H9 (cell line): ENCODE measurements at regions not wholly inside any gene's neighbourhood (a gene's known extent, or its start where the extent isn't known, plus 50 kb on each side); places are given as distances from the start of the nearest gene placed in this dataset.

Experiments used
- DNase-seq: peaks from one replicate; pipeline ENCODE4 v3.0.0-alpha.2; 2017
- H2AFZ ChIP-seq: one replicate; pipeline ENCODE4 v1.6.1; 2013; ENCODE audit warnings: mild to moderate bottlenecking, low read length, control low read depth, moderate library complexity
- H2AK5ac ChIP-seq: 2 replicates; pipeline ENCODE4 v1.6.1; 2013; ENCODE audit warnings: low read length, control low read depth, mixed read lengths; ENCODE audit not compliant: insufficient read length
- H2BK120ac ChIP-seq: one replicate; pipeline ENCODE4 v1.6.1; 2013; ENCODE audit warnings: low read depth, mild to moderate bottlenecking, low read length, control low read depth, inconsistent platforms; ENCODE audit not compliant: poor library complexity, severe bottlenecking
- H2BK12ac ChIP-seq: 2 replicates; pipeline ENCODE4 v1.6.1; 2013; ENCODE audit warnings: low read length, control low read depth, mixed read lengths, low read depth; ENCODE audit not compliant: insufficient read length
- H2BK15ac ChIP-seq: 2 replicates; pipeline ENCODE4 v1.6.1; 2013; ENCODE audit warnings: low read depth, low read length, control low read depth
- H2BK20ac ChIP-seq: one replicate; pipeline ENCODE4 v1.6.1; 2013; ENCODE audit warnings: low read depth, mild to moderate bottlenecking, low read length, control low read depth, inconsistent platforms; ENCODE audit not compliant: poor library complexity, severe bottlenecking
- H2BK5ac ChIP-seq: 2 replicates; pipeline ENCODE4 v1.6.1; 2013; ENCODE audit warnings: low read length, control low read depth, mixed read lengths; ENCODE audit not compliant: insufficient read length
- H3K14ac ChIP-seq: 2 replicates; pipeline ENCODE4 v1.6.1; 2013; ENCODE audit warnings: low read length, control low read depth; ENCODE audit not compliant: insufficient read depth
- H3K18ac ChIP-seq: 2 replicates; pipeline ENCODE4 v1.6.1; 2013; ENCODE audit warnings: low read depth, mild to moderate bottlenecking, mixed read lengths, low read length, control low read depth; ENCODE audit not compliant: insufficient read length
- H3K23ac ChIP-seq: 2 replicates; pipeline ENCODE4 v1.6.1; 2013; ENCODE audit warnings: low read length, control low read depth, mixed read lengths, low read depth; ENCODE audit not compliant: insufficient read length
- H3K23me2 ChIP-seq: 2 replicates; pipeline ENCODE4 v1.6.1; 2013; ENCODE audit warnings: low read depth, mild to moderate bottlenecking, mixed read lengths, low read length, control low read depth; ENCODE audit not compliant: insufficient read length, poor library complexity, severe bottlenecking
- H3K27ac ChIP-seq: 2 replicates; pipeline ENCODE4 v1.5.1; 2013; ENCODE audit warnings: low read length, control low read depth, mixed read lengths, low read depth; ENCODE audit not compliant: insufficient read length
- H3K27me3 ChIP-seq: 2 replicates; pipeline ENCODE4 v1.6.1; 2013; ENCODE audit warnings: low read length, control low read depth, inconsistent platforms; ENCODE audit not compliant: insufficient read depth
- H3K4ac ChIP-seq: 2 replicates; pipeline ENCODE4 v1.6.1; 2013; ENCODE audit warnings: low read depth, mild to moderate bottlenecking, control low read depth, inconsistent platforms, low read length, moderate library complexity
- H3K4me1 ChIP-seq: 2 replicates; pipeline ENCODE4 v1.6.1; 2013; ENCODE audit warnings: low read length, control low read depth, inconsistent platforms; ENCODE audit not compliant: insufficient read depth
- H3K4me2 ChIP-seq: 2 replicates; pipeline ENCODE4 v1.6.1; 2013; ENCODE audit warnings: low read length, control low read depth, mixed read lengths; ENCODE audit not compliant: insufficient read length, insufficient read depth
- H3K56ac ChIP-seq: 2 replicates; pipeline ENCODE4 v1.6.1; 2013; ENCODE audit warnings: low read depth, mild to moderate bottlenecking, mixed read lengths, low read length, control low read depth; ENCODE audit not compliant: insufficient read length
- H3K79me1 ChIP-seq: 2 replicates; pipeline ENCODE4 v1.6.1; 2013; ENCODE audit warnings: low read depth, mild to moderate bottlenecking, moderate library complexity, low read length, control low read depth, inconsistent platforms; ENCODE audit not compliant: insufficient read depth, poor library complexity, severe bottlenecking
- H3K79me2 ChIP-seq: 2 replicates; pipeline ENCODE4 v1.6.1; 2013; ENCODE audit warnings: low read length, control low read depth, inconsistent platforms; ENCODE audit not compliant: insufficient read depth
- H3K9ac ChIP-seq: 2 replicates; pipeline ENCODE4 v1.6.1; 2013; ENCODE audit warnings: low read length, control low read depth, mixed read lengths; ENCODE audit not compliant: insufficient read length; ENCODE audit errors: extremely low read depth
- H3K9me3 ChIP-seq: one replicate; pipeline ENCODE4 v1.6.1; 2013; ENCODE audit warnings: low read depth, low read length, inconsistent platforms; ENCODE audit not compliant: control insufficient read depth
- H3T11ph ChIP-seq: one replicate; pipeline ENCODE4 v1.6.1; 2013; ENCODE audit warnings: mild to moderate bottlenecking, low read length, control low read depth, inconsistent platforms
- H4K20me1 ChIP-seq: one replicate; pipeline ENCODE4 v1.6.1; 2013; ENCODE audit not compliant: control insufficient read depth, insufficient read length, insufficient read depth
- H4K5ac ChIP-seq: 2 replicates; pipeline ENCODE4 v1.6.1; 2013; ENCODE audit warnings: low read depth, mild to moderate bottlenecking, mixed read lengths, low read length, control low read depth; ENCODE audit not compliant: insufficient read length
- H4K8ac ChIP-seq: replicated peaks from 2 replicates; pipeline ENCODE4 v1.6.1; 2013; ENCODE audit warnings: low read length, control low read depth, mixed read lengths, low read depth; ENCODE audit not compliant: insufficient read length
- H4K91ac ChIP-seq: 2 replicates; pipeline ENCODE4 v1.6.1; 2013; ENCODE audit warnings: low read depth, mild to moderate bottlenecking, moderate library complexity, mixed read lengths, low read length, control low read depth; ENCODE audit not compliant: insufficient read length
- H3K27ac Mint-ChIP-seq, 3 experiments: 2 replicates in 2 of 3; 3 replicates in 1 of 3; pipeline ENCODE4 v1.8.0; 2020 to 2021; ENCODE audit warnings: mixed read lengths in 3 of 3, mild to moderate bottlenecking in 1 of 3, moderate library complexity in 1 of 3
- H3K27me3 Mint-ChIP-seq: 2 replicates; pipeline ENCODE4 v1.8.0; 2021; ENCODE audit warnings: low read depth, mild to moderate bottlenecking, moderate library complexity, mixed read lengths
- H3K36me3 Mint-ChIP-seq, 3 experiments: 2 replicates in 2 of 3; 3 replicates in 1 of 3; pipeline ENCODE4 v1.8.0; 2020 to 2021; ENCODE audit warnings: low read depth in 3 of 3, mixed read lengths in 3 of 3; ENCODE audit not compliant: insufficient read depth in 1 of 3
- H3K4me1 Mint-ChIP-seq, 2 experiments: 2 replicates each; pipeline ENCODE4 v1.8.0; 2020; ENCODE audit warnings: mixed read lengths in 2 of 2
- H3K4me3 Mint-ChIP-seq, 2 experiments: 2 replicates in 1 of 2; 3 replicates in 1 of 2; pipeline ENCODE4 v1.8.0; 2020 to 2021; ENCODE audit warnings: mild to moderate bottlenecking in 2 of 2, mixed read lengths in 2 of 2, moderate library complexity in 1 of 2
- H3K9me3 Mint-ChIP-seq, 2 experiments: 2 replicates in 1 of 2; 3 replicates in 1 of 2; pipeline ENCODE4 v1.8.0; 2020; ENCODE audit warnings: mild to moderate bottlenecking in 2 of 2, mixed read lengths in 2 of 2, moderate library complexity in 1 of 2
- CTCF ChIP-seq: fragments of 200-600 bp; sonication (generic); conservative IDR thresholded peaks from 3 replicates; pipeline ENCODE4 v1.8.0; 2021; ENCODE audit warnings: antibody characterized with exemption, mild to moderate bottlenecking
- WGBS: extraction: QIAGEN DNeasy Blood & Tissue Kit; methylation state at CpG from one replicate; pipeline ENCODE4 v1.1.7; 2013; ENCODE audit warnings: missing lambda C conversion rate, low lambda C conversion rate, mixed read lengths; ENCODE audit not compliant: insufficient read length; ENCODE audit errors: extremely low coverage; 5-methylcytosine and 5-hydroxymethylcytosine counted together

GRCh38 chr1:189289346-189289745, 1188.3 kb downstream of the BRINP3 start:
- H2BK20ac ChIP-seq, result no peak overlapping the region
- H2AK5ac ChIP-seq, result no peak overlapping the region
- Mint-ChIP-seq H3K27me3 (no peaks in the 10 kb centered on the region), H3K27ac (no peak overlapping the region), H3K4me1 (peaks cover 0 to 5% of the 10 kb centered on the region in 2 experiments; a peak in 1 of 4 replicates), H3K4me3 (no peak overlapping the region), H3K36me3 (no peaks in the 10 kb centered on the region), H3K9me3 (no peaks in the 10 kb centered on the region)
- no peaks in the 10 kb centered on the region for H3K9me3 ChIP-seq
- no peak overlapping the region for H2BK12ac ChIP-seq
- H3K56ac ChIP-seq, result no peak overlapping the region
- H3K79me1 ChIP-seq, result no peaks in the 10 kb centered on the region
- no peak overlapping the region for H3K18ac ChIP-seq
- H3K4ac ChIP-seq, result no peak overlapping the region
- H2BK5ac ChIP-seq, result no peak overlapping the region
- H3T11ph ChIP-seq, result no peak overlapping the region
- no peak overlapping the region for H3K9ac ChIP-seq
- H3K14ac ChIP-seq, result no peak overlapping the region
- no CpG with 5 or more reads among the region's 3 CpGs for WGBS
- H4K5ac ChIP-seq, result no peak overlapping the region
- TF ChIP-seq CTCF, result no peak
- no peaks in the 10 kb centered on the region for H3K79me2 ChIP-seq
- no peaks in the 10 kb centered on the region for H4K20me1 ChIP-seq
- H3K27ac ChIP-seq, result no peak overlapping the region
- H2BK15ac ChIP-seq, result no peak overlapping the region
- H4K91ac ChIP-seq, result no peak overlapping the region
- no peak overlapping the region for H3K23ac ChIP-seq
- H3K4me1 ChIP-seq, result no peaks in the 10 kb centered on the region; the same call in 1 of the 2 replicates
- no peak overlapping the region for H2BK120ac ChIP-seq
- DNase-seq, result no peak
- no peaks in the 10 kb centered on the region for H3K23me2 ChIP-seq
- no peak overlapping the region for H2AFZ ChIP-seq
- H3K4me2 ChIP-seq, result no peak overlapping the region
- no peaks in the 10 kb centered on the region for H3K27me3 ChIP-seq
- H4K8ac ChIP-seq, result no peak overlapping the region
